OCI-LY3 (cell line): ENCODE measurements at regions not wholly inside any gene's neighbourhood (a gene's known extent, or its start where the extent isn't known, plus 50 kb on each side); places are given as distances from the start of the nearest gene placed in this dataset.

Source experiments
- H2AFZ ChIP-seq: fragments of 200-600, 300-600 bp; shearing (Covaris generic); 2 replicates; pipeline ENCODE4 v1.6.0; 2014; ENCODE audit warnings: antibody characterized with exemption, low read depth, low read length
- H3K27ac ChIP-seq: fragments of 200-600, 300-600 bp; sonication (generic); 2 replicates; pipeline ENCODE4 v1.5.1; 2014; ENCODE audit warnings: mild to moderate bottlenecking, low read length, moderate library complexity, mixed read lengths
- H3K27me3 ChIP-seq: fragments of 200-600, 300-600 bp; sonication (generic); 2 replicates; pipeline ENCODE4 v1.6.1; 2014; ENCODE audit warnings: low read depth, low read length, mixed read lengths
- H3K36me3 ChIP-seq: fragments of 200-600, 300-600 bp; sonication (generic); replicated peaks from 2 replicates; pipeline ENCODE3; 2014; ENCODE audit warnings: low read depth, low read length, mixed read lengths
- H3K4me1 ChIP-seq: fragments of 300-600, 200-600 bp; sonication (generic); 2 replicates; pipeline ENCODE4 v1.6.1; 2014; ENCODE audit warnings: low read length, mixed read lengths
- H3K4me2 ChIP-seq: fragments of 200-600, 300-600 bp; sonication (generic); 2 replicates; pipeline ENCODE4 v1.6.1; 2014; ENCODE audit warnings: low read length, mixed read lengths
- H3K4me3 ChIP-seq: fragments of 300-600, 200-600 bp; sonication (generic); 2 replicates; pipeline ENCODE4 v1.5.1; 2014; ENCODE audit warnings: antibody characterized with exemption, mild to moderate bottlenecking, low read length, moderate library complexity
- H3K79me2 ChIP-seq: fragments of 300-600, 200-600 bp; shearing (Covaris generic); 2 replicates; pipeline ENCODE4 v1.6.1; 2014; ENCODE audit warnings: mild to moderate bottlenecking, low read length, mixed read lengths
- H3K9ac ChIP-seq: fragments of 300-600, 200-600 bp; shearing (Covaris generic); 2 replicates; pipeline ENCODE4 v1.6.0; 2014; ENCODE audit warnings: mild to moderate bottlenecking, low read length, moderate library complexity
- H3K9me3 ChIP-seq: fragments of 200-600, 300-600 bp; shearing (Covaris generic); 2 replicates; pipeline ENCODE4 v1.6.1; 2014; ENCODE audit warnings: low read length, mixed read lengths; ENCODE audit not compliant: insufficient read depth
- H4K20me1 ChIP-seq: fragments of 200-600, 300-600 bp; sonication (generic); 2 replicates; pipeline ENCODE4 v1.6.1; 2016; ENCODE audit warnings: low read length, mixed read lengths; ENCODE audit not compliant: insufficient read depth
- CTCF ChIP-seq: fragments of 200-600, 300-600 bp; sonication (generic); IDR thresholded peaks from 2 replicates; pipeline ENCODE4 v1.5.1; 2014; ENCODE audit warnings: antibody characterized with exemption, low read length, low read depth
- EZH2phosphoT487 ChIP-seq: fragments of 200-600 bp; shearing (Covaris generic); IDR thresholded peaks from 2 replicates; pipeline ENCODE4 v1.6.1; 2018; ENCODE audit warnings: antibody characterized with exemption, mixed run types, low read depth

GRCh38 chr7:12062062-12062461 is 149.0 kb upstream of the TMEM106B start:
- Histone ChIP-seq H4K20me1 (no peaks in the 10 kb centered on the region), H3K36me3 (peaks cover 13% of the 10 kb centered on the region), H3K4me3 (no peak overlapping the region), H3K9me3 (peaks cover 7% of the 10 kb centered on the region; the same call in 1 of the 2 replicates), H3K4me2 (no peak overlapping the region), H3K9ac (no peak overlapping the region), H3K4me1 (peaks cover 24% of the 10 kb centered on the region), H3K79me2 (no peaks in the 10 kb centered on the region), H2AFZ (no peak overlapping the region), H3K27me3 (no peaks in the 10 kb centered on the region), H3K27ac (no peak overlapping the region)
- no peak for TF ChIP-seq CTCF
- TF ChIP-seq EZH2phosphoT487 = no peak

- Histone ChIP-seq H3K9ac (no peak overlapping the region), H3K79me2 (no peaks in the 10 kb centered on the region), H4K20me1 (no peaks in the 10 kb centered on the region), H3K4me2 (no peak overlapping the region), H2AFZ (no peak overlapping the region), H3K27ac (peak overlapping the region; percentile 98), H3K4me1 (peaks cover 39% of the 10 kb centered on the region), H3K27me3 (no peaks in the 10 kb centered on the region), H3K36me3 (peaks cover 13% of the 10 kb centered on the region), H3K9me3 (peaks cover 5% of the 10 kb centered on the region; the same call in 1 of the 2 replicates), H3K4me3 (no peak overlapping the region)
- TF ChIP-seq EZH2phosphoT487 = no peak
- TF ChIP-seq CTCF = no peak
Observed at GRCh38 chr7:12064586-12065127, 146.4 kb upstream of the TMEM106B start.

GRCh38 chr7:12066004-12066403 is 145.1 kb upstream of the TMEM106B start:
- no peak overlapping the region for H2AFZ ChIP-seq
- H3K4me2 ChIP-seq = peak overlapping the region; percentile 93
- H3K36me3 ChIP-seq = peaks cover 13% of the 10 kb centered on the region
- no peaks in the 10 kb centered on the region for H4K20me1 ChIP-seq
- peak overlapping the region; percentile 42; the same call in 1 of the 2 replicates for H3K9ac ChIP-seq
- peak overlapping the region; percentile 41; the same call in 1 of the 2 replicates for H3K4me3 ChIP-seq
- no peaks in the 10 kb centered on the region for H3K27me3 ChIP-seq
- TF ChIP-seq EZH2phosphoT487 (no peak), CTCF (no peak)
- peak overlapping the region; percentile 98 for H3K27ac ChIP-seq
- peaks cover 39% of the 10 kb centered on the region for H3K4me1 ChIP-seq
- peaks cover 5% of the 10 kb centered on the region; the same call in 1 of the 2 replicates for H3K9me3 ChIP-seq
- H3K79me2 ChIP-seq = no peaks in the 10 kb centered on the region

GRCh38 chr7:12066521-12066920 is 144.6 kb upstream of the TMEM106B start:
- no peak overlapping the region for H2AFZ ChIP-seq
- no peaks in the 10 kb centered on the region for H3K79me2 ChIP-seq
- peak overlapping the region; percentile 81 for H3K9ac ChIP-seq
- no peaks in the 10 kb centered on the region for H3K27me3 ChIP-seq
- H3K4me1 ChIP-seq = peaks cover 39% of the 10 kb centered on the region
- H4K20me1 ChIP-seq = no peaks in the 10 kb centered on the region
- H3K4me3 ChIP-seq = peak overlapping the region; percentile 66
- TF ChIP-seq CTCF = no peak
- no peak for TF ChIP-seq EZH2phosphoT487
- H3K36me3 ChIP-seq = peaks cover 13% of the 10 kb centered on the region
- peak overlapping the region; percentile 93 for H3K4me2 ChIP-seq
- peaks cover 5% of the 10 kb centered on the region; the same call in 1 of the 2 replicates for H3K9me3 ChIP-seq
- peak overlapping the region; percentile 98 for H3K27ac ChIP-seq
